ENCODE measurements at regions not wholly inside any gene's neighbourhood (a gene's known extent, or its start where the extent isn't known, plus 50 kb on each side); places are given as distances from the start of the nearest gene placed in this dataset.

DNA sequence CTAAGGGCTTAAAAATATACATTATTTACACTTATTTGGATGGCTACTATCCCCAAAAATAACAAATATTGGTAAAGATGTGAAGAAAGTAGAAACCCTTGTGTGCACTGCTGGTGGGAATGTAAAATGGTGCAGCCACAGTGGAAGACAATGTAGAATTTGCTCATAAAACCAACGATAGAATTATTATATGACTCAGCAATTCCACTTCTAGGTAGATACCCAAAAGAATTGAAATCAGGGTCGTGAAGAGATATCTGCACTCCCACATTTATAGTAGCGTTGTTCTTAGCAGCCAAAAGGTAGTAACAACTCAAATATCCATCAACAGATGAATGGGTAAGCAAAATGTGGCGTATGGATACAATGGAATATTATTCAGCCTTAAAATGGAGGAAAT is 181.6 kb upstream of the UBE3A start:
- Histone ChIP-seq H3K9me1 (ENCODE audit: control insufficient read depth, extremely low read depth, insufficient read depth, low read length) (no peaks in the 10 kb centered on the region), H3K9me3 (ENCODE audit: control insufficient read depth, low read depth, low read length) (peaks cover 11% of the 10 kb centered on the region), H3K36me3 (ENCODE audit: control insufficient read depth in 2 of 2, extremely low read depth in 1 of 2, insufficient read depth in 2 of 2, low read length in 2 of 2) (no peaks in the 10 kb centered on the region)

DNA sequence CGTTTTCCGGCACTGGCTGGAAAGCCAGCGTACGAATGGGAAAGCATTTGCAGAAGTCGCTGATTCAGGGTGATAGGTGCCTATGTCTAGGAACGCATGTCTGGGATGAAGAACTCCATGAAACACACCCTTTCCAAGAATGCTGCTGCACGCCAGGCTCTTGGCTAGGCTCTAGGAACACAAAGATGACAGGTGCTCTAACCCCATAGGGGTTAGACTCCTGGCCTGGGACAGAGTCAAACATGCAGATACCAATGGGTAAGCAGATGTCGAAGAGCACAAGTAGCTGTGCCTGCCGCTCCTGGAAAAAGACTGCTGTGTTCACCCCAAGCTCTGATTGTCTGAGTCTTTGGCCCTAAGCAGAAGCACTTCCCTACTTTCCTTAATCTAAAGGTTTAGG is 180.9 kb upstream of the UBE3A start:
- FAIRE-seq (no peak), DNase-seq (ENCODE audit: low read depth, low spot score) (no peak)
- Histone ChIP-seq H4K20me1 (ENCODE audit: control insufficient read depth, extremely low read depth, insufficient read depth, low read length) (no peaks in the 10 kb centered on the region), H3K27me3 (ENCODE audit: control insufficient read depth, extremely low read depth, insufficient read depth, low read length) (no peaks in the 10 kb centered on the region), H3K36me3 (ENCODE audit: control insufficient read depth in 2 of 2, extremely low read depth in 1 of 2, insufficient read depth in 2 of 2, low read length in 2 of 2) (no peaks in the 10 kb centered on the region), H2AFZ (ENCODE audit: control insufficient read depth, low read length) (no peak overlapping the region), H3K9me3 (ENCODE audit: control insufficient read depth, low read depth, low read length) (peaks cover 13% of the 10 kb centered on the region), H3K4me2 (ENCODE audit: control insufficient read depth, extremely low read depth, insufficient read depth, low read depth, low read length) (no peak overlapping the region), H3K79me2 (ENCODE audit: control insufficient read depth, insufficient read depth, low read length) (no peaks in the 10 kb centered on the region), H3K9ac (ENCODE audit: control insufficient read depth, extremely low read depth, insufficient read depth, low read length) (no peak overlapping the region), H3K4me1 (ENCODE audit: control insufficient read depth, extremely low read depth, insufficient read depth, low read length) (no peaks in the 10 kb centered on the region), H3K27ac (ENCODE audit: control insufficient read depth, insufficient read depth, low read length) (no peak overlapping the region), H3K4me3 (ENCODE audit: control insufficient read depth in 2 of 3, extremely low read depth in 1 of 3, insufficient read depth in 2 of 3, low read depth in 1 of 3, low read length in 3 of 3) (no peak overlapping the region), H3K9me1 (ENCODE audit: control insufficient read depth, extremely low read depth, insufficient read depth, low read length) (no peaks in the 10 kb centered on the region)
- dilution Hi-C loops (cut with MboI; ENCODE audit: extremely low pct_ligation_motif_present, low sequenced_read_pairs) = no loop called here
- no peak for TF ChIP-seq EZH2 (IDR thresholded peaks at IDR 0.05; ENCODE audit: low read length)
- TF ChIP-seq, protein P1, sequence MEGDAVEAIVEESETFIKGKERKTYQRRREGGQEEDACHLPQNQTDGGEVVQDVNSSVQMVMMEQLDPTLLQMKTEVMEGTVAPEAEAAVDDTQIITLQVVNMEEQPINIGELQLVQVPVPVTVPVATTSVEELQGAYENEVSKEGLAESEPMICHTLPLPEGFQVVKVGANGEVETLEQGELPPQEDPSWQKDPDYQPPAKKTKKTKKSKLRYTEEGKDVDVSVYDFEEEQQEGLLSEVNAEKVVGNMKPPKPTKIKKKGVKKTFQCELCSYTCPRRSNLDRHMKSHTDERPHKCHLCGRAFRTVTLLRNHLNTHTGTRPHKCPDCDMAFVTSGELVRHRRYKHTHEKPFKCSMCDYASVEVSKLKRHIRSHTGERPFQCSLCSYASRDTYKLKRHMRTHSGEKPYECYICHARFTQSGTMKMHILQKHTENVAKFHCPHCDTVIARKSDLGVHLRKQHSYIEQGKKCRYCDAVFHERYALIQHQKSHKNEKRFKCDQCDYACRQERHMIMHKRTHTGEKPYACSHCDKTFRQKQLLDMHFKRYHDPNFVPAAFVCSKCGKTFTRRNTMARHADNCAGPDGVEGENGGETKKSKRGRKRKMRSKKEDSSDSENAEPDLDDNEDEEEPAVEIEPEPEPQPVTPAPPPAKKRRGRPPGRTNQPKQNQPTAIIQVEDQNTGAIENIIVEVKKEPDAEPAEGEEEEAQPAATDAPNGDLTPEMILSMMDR (optimal IDR thresholded peaks at IDR 0.05 in 1 of 3, IDR thresholded peaks at IDR 0.05 in 1 of 3, conservative IDR thresholded peaks at IDR 0.05 in 1 of 3; ENCODE audit: extremely low read depth in 1 of 3, insufficient read depth in 2 of 3, low read length in 3 of 3) = no peak

More for the DNA sequence above, 181.6 kb upstream of the UBE3A start:
- no peak for TF ChIP-seq EZH2 (IDR thresholded peaks at IDR 0.05; ENCODE audit: low read length)
- TF ChIP-seq, protein P1 (optimal IDR thresholded peaks at IDR 0.05 in 1 of 3, IDR thresholded peaks at IDR 0.05 in 1 of 3, conservative IDR thresholded peaks at IDR 0.05 in 1 of 3; ENCODE audit: extremely low read depth in 1 of 3, insufficient read depth in 2 of 3, low read length in 3 of 3) = no peak
- no peak for DNase-seq (ENCODE audit: low read depth, low spot score)
- no peak for FAIRE-seq
- H2AFZ ChIP-seq (ENCODE audit: control insufficient read depth, low read length) = no peak overlapping the region
- no peak overlapping the region for H3K27ac ChIP-seq (ENCODE audit: control insufficient read depth, insufficient read depth, low read length)
- no peaks in the 10 kb centered on the region for H3K79me2 ChIP-seq (ENCODE audit: control insufficient read depth, insufficient read depth, low read length)
- no peak overlapping the region for H3K9ac ChIP-seq (ENCODE audit: control insufficient read depth, extremely low read depth, insufficient read depth, low read length)
- no peaks in the 10 kb centered on the region for H3K27me3 ChIP-seq (ENCODE audit: control insufficient read depth, extremely low read depth, insufficient read depth, low read length)
- no peak overlapping the region for H3K4me2 ChIP-seq (ENCODE audit: control insufficient read depth, extremely low read depth, insufficient read depth, low read depth, low read length)
- dilution Hi-C loops (cut with MboI; ENCODE audit: extremely low pct_ligation_motif_present, low sequenced_read_pairs) = no loop called here
- no peaks in the 10 kb centered on the region for H4K20me1 ChIP-seq (ENCODE audit: control insufficient read depth, extremely low read depth, insufficient read depth, low read length)
- H3K4me1 ChIP-seq (ENCODE audit: control insufficient read depth, extremely low read depth, insufficient read depth, low read length) = no peaks in the 10 kb centered on the region
- H3K4me3 ChIP-seq (ENCODE audit: control insufficient read depth in 2 of 3, extremely low read depth in 1 of 3, insufficient read depth in 2 of 3, low read depth in 1 of 3, low read length in 3 of 3) = no peak overlapping the region

Measured in keratinocyte (primary cell).